LNCAP (cell line): ENCODE measurements at regions not wholly inside any gene's neighbourhood (a gene's known extent, or its start where the extent isn't known, plus 50 kb on each side); places are given as distances from the start of the nearest gene placed in this dataset.

ENCODE experiments used
- CTCF ChIP-seq: fragments of 450-650 bp; IDR thresholded peaks from 2 replicates; pipeline ENCODE4 v1.5.1; 2017; ENCODE audit warnings: mild to moderate bottlenecking

GRCh38 chr1:213332491-213332890 lies 281.4 kb downstream of the RPS6KC1 start:
- no peak for TF ChIP-seq CTCF

- no peak for TF ChIP-seq CTCF
Measured at GRCh38 chr1:213333121-213333520, 282.1 kb downstream of the RPS6KC1 start.

- no peak for TF ChIP-seq CTCF
Measured at GRCh38 chr1:213335084-213335483, 284.0 kb downstream of the RPS6KC1 start.

- no peak for TF ChIP-seq CTCF
Measured at GRCh38 chr1:213337025-213337678, 286.1 kb downstream of the RPS6KC1 start.

- TF ChIP-seq CTCF, result no peak
Measured at GRCh38 chr1:213340593-213340992, 289.6 kb downstream of the RPS6KC1 start.

- TF ChIP-seq CTCF, result no peak
Measured at GRCh38 chr1:213345621-213346020, 294.6 kb downstream of the RPS6KC1 start.

- no peak for TF ChIP-seq CTCF
Measured at GRCh38 chr1:213357403-213357802, 306.4 kb downstream of the RPS6KC1 start.

- TF ChIP-seq CTCF, result no peak
Measured at GRCh38 chr1:213362598-213362997, 311.6 kb downstream of the RPS6KC1 start.
